ENCODE measurements at regions not wholly inside any gene's neighbourhood (a gene's known extent, or its start where the extent isn't known, plus 50 kb on each side); places are given as distances from the start of the nearest gene placed in this dataset.

GRCh38 chr1:229086686-229087085, 184.2 kb upstream of the RAB4A start:
- no peaks in the 10 kb centered on the region for H3K27me3 ChIP-seq (ENCODE audit: insufficient read depth, low read depth, severe bottlenecking)
- no peak for TF ChIP-seq CTCF (IDR thresholded peaks at IDR 0.05; ENCODE audit: low read depth, low read length)
- H3K9me3 ChIP-seq (ENCODE audit: severe bottlenecking) = no peaks in the 10 kb centered on the region
- H3K36me3 ChIP-seq = no peaks in the 10 kb centered on the region
- no peak for DNase-seq
- no peak overlapping the region for H3K27ac ChIP-seq
- no peak overlapping the region for H3K4me3 ChIP-seq (ENCODE audit: low read depth, low read length)

- H3K36me3 ChIP-seq = no peaks in the 10 kb centered on the region
- H3K4me3 ChIP-seq (ENCODE audit: low read depth, low read length) = no peak overlapping the region
- no peaks in the 10 kb centered on the region for H3K27me3 ChIP-seq (ENCODE audit: insufficient read depth, low read depth, severe bottlenecking)
- no peak for TF ChIP-seq CTCF (IDR thresholded peaks at IDR 0.05; ENCODE audit: low read depth, low read length)
- H3K27ac ChIP-seq = no peak overlapping the region
- no peak for DNase-seq
- no peaks in the 10 kb centered on the region for H3K9me3 ChIP-seq (ENCODE audit: severe bottlenecking)
These were observed 183.6 kb upstream of the RAB4A start for GRCh38 chr1:229087339-229087738.

GRCh38 chr1:229087906-229088305, 183.0 kb upstream of the RAB4A start:
- no peak for TF ChIP-seq CTCF (IDR thresholded peaks at IDR 0.05; ENCODE audit: low read depth, low read length)
- Histone ChIP-seq H3K27me3 (ENCODE audit: insufficient read depth, low read depth, severe bottlenecking) (no peaks in the 10 kb centered on the region), H3K4me3 (ENCODE audit: low read depth, low read length) (no peak overlapping the region), H3K27ac (no peak overlapping the region), H3K36me3 (no peaks in the 10 kb centered on the region), H3K9me3 (ENCODE audit: severe bottlenecking) (no peaks in the 10 kb centered on the region)
- DNase-seq = no peak

GRCh38 chr1:229088711-229089110, 182.2 kb upstream of the RAB4A start:
- no peaks in the 10 kb centered on the region for H3K27me3 ChIP-seq (ENCODE audit: insufficient read depth, low read depth, severe bottlenecking)
- no peak for TF ChIP-seq CTCF (IDR thresholded peaks at IDR 0.05; ENCODE audit: low read depth, low read length)
- DNase-seq = no peak
- no peak overlapping the region for H3K4me3 ChIP-seq (ENCODE audit: low read depth, low read length)
- H3K27ac ChIP-seq = no peak overlapping the region
- no peaks in the 10 kb centered on the region for H3K9me3 ChIP-seq (ENCODE audit: severe bottlenecking)
- no peaks in the 10 kb centered on the region for H3K36me3 ChIP-seq

GRCh38 chr1:229089586-229090208, 181.2 kb upstream of the RAB4A start:
- no peak for DNase-seq
- Histone ChIP-seq H3K36me3 (no peaks in the 10 kb centered on the region), H3K27me3 (ENCODE audit: insufficient read depth, low read depth, severe bottlenecking) (no peaks in the 10 kb centered on the region), H3K9me3 (ENCODE audit: severe bottlenecking) (no peaks in the 10 kb centered on the region), H3K27ac (no peak overlapping the region), H3K4me3 (ENCODE audit: low read depth, low read length) (no peak overlapping the region)
- no peak for TF ChIP-seq CTCF (IDR thresholded peaks at IDR 0.05; ENCODE audit: low read depth, low read length)

GRCh38 chr1:229091721-229092136, 179.2 kb upstream of the RAB4A start:
- DNase-seq = no peak
- no peak for TF ChIP-seq CTCF (IDR thresholded peaks at IDR 0.05; ENCODE audit: low read depth, low read length)
- H3K36me3 ChIP-seq = no peaks in the 10 kb centered on the region
- H3K27ac ChIP-seq = no peak overlapping the region
- H3K27me3 ChIP-seq (ENCODE audit: insufficient read depth, low read depth, severe bottlenecking) = no peaks in the 10 kb centered on the region
- no peaks in the 10 kb centered on the region for H3K9me3 ChIP-seq (ENCODE audit: severe bottlenecking)
- H3K4me3 ChIP-seq (ENCODE audit: low read depth, low read length) = no peak overlapping the region
